ENCODE measurements at regions not wholly inside any gene's neighbourhood (a gene's known extent, or its start where the extent isn't known, plus 50 kb on each side); places are given as distances from the start of the nearest gene placed in this dataset.

GRCh38 chr2:56718413-56718812, 534.6 kb downstream of the CCDC85A start:
- no peak for DNase-seq
- no peaks in the 10 kb centered on the region for H3K27me3 ChIP-seq (ENCODE audit: control insufficient read depth, insufficient read depth, low read length)
- no peaks in the 10 kb centered on the region for H3K4me1 ChIP-seq (ENCODE audit: control insufficient read depth in 2 of 3, insufficient read depth in 2 of 3, low read depth in 1 of 3, low read length in 3 of 3)
- TF ChIP-seq, protein P1, sequence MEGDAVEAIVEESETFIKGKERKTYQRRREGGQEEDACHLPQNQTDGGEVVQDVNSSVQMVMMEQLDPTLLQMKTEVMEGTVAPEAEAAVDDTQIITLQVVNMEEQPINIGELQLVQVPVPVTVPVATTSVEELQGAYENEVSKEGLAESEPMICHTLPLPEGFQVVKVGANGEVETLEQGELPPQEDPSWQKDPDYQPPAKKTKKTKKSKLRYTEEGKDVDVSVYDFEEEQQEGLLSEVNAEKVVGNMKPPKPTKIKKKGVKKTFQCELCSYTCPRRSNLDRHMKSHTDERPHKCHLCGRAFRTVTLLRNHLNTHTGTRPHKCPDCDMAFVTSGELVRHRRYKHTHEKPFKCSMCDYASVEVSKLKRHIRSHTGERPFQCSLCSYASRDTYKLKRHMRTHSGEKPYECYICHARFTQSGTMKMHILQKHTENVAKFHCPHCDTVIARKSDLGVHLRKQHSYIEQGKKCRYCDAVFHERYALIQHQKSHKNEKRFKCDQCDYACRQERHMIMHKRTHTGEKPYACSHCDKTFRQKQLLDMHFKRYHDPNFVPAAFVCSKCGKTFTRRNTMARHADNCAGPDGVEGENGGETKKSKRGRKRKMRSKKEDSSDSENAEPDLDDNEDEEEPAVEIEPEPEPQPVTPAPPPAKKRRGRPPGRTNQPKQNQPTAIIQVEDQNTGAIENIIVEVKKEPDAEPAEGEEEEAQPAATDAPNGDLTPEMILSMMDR (IDR thresholded peaks at IDR 0.05; ENCODE audit: borderline replicate concordance, extremely low read depth, insufficient read depth) = no peak
- FAIRE-seq = no peak
- no peaks in the 10 kb centered on the region for H3K9me3 ChIP-seq (ENCODE audit: control insufficient read depth in 2 of 3, insufficient read depth in 1 of 3, low read length in 3 of 3)
- H3K27ac ChIP-seq (ENCODE audit: low read depth in 2 of 2, low read length in 2 of 2) = no peak overlapping the region
- H3K4me3 ChIP-seq (ENCODE audit: low read length in 3 of 3) = no peak overlapping the region
- intact Hi-C loops (cut with DNase I) = no loop called here
- no peak overlapping the region for H3K9ac ChIP-seq (ENCODE audit: low read length in 3 of 3)
- H3K36me3 ChIP-seq (ENCODE audit: control insufficient read depth in 2 of 3, insufficient read depth in 3 of 3, low read length in 3 of 3) = no peaks in the 10 kb centered on the region

- TF ChIP-seq, protein P1 (IDR thresholded peaks at IDR 0.05; ENCODE audit: borderline replicate concordance, extremely low read depth, insufficient read depth) = no peak
- Histone ChIP-seq H3K36me3 (ENCODE audit: control insufficient read depth in 2 of 3, insufficient read depth in 3 of 3, low read length in 3 of 3) (no peaks in the 10 kb centered on the region), H3K27me3 (ENCODE audit: control insufficient read depth, insufficient read depth, low read length) (no peaks in the 10 kb centered on the region), H3K27ac (ENCODE audit: low read depth in 2 of 2, low read length in 2 of 2) (no peak overlapping the region), H3K9me3 (ENCODE audit: control insufficient read depth in 2 of 3, insufficient read depth in 1 of 3, low read length in 3 of 3) (peaks cover 0 to 10% (median 0%) of the 10 kb centered on the region in 3 donors), H3K9ac (ENCODE audit: low read length in 3 of 3) (no peak overlapping the region), H3K4me1 (ENCODE audit: control insufficient read depth in 2 of 3, insufficient read depth in 2 of 3, low read depth in 1 of 3, low read length in 3 of 3) (no peaks in the 10 kb centered on the region), H3K4me3 (ENCODE audit: low read length in 3 of 3) (no peak overlapping the region)
- FAIRE-seq = no peak
- no peak for DNase-seq
- intact Hi-C loops (cut with DNase I) = no loop called here
Observed at GRCh38 chr2:56729212-56729611, 545.4 kb downstream of the CCDC85A start.

GRCh38 chr2:56732946-56733345, 549.2 kb downstream of the CCDC85A start:
- no peak overlapping the region for H3K27ac ChIP-seq (ENCODE audit: low read depth in 2 of 2, low read length in 2 of 2)
- H3K27me3 ChIP-seq (ENCODE audit: control insufficient read depth, insufficient read depth, low read length) = no peaks in the 10 kb centered on the region
- TF ChIP-seq, protein P1 (IDR thresholded peaks at IDR 0.05; ENCODE audit: borderline replicate concordance, extremely low read depth, insufficient read depth) = no peak
- H3K4me3 ChIP-seq (ENCODE audit: low read length in 3 of 3) = no peak overlapping the region
- H3K9me3 ChIP-seq (ENCODE audit: control insufficient read depth in 2 of 3, insufficient read depth in 1 of 3, low read length in 3 of 3) = peaks cover 0 to 9% (median 0%) of the 10 kb centered on the region in 3 donors
- no peaks in the 10 kb centered on the region for H3K36me3 ChIP-seq (ENCODE audit: control insufficient read depth in 2 of 3, insufficient read depth in 3 of 3, low read length in 3 of 3)
- no peak overlapping the region for H3K9ac ChIP-seq (ENCODE audit: low read length in 3 of 3)
- intact Hi-C loops (cut with DNase I) = no loop called here
- no peaks in the 10 kb centered on the region for H3K4me1 ChIP-seq (ENCODE audit: control insufficient read depth in 2 of 3, insufficient read depth in 2 of 3, low read depth in 1 of 3, low read length in 3 of 3)
- DNase-seq = no peak
- FAIRE-seq = no peak

DNA sequence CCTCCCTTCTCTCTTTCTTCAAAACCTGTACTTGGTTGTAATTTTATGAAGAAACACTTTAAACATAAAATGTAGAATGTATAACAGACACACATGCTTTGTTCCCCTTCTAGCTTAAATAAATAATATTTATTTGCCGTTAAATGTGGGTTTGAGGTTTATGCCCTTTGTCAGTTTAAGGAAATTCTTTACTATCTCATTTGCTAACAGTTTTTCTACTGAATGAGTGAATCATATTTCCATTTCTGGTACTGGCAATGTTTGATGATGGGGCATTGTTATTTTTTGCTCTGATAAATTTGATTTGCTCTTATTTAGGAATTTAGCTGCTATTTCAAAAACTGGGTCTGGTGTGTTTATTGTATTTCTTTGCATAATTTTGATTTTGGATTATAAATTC, 555.6 kb downstream of the CCDC85A start:
- DNase-seq (no peak), FAIRE-seq (no peak)
- H3K4me1 ChIP-seq (ENCODE audit: control insufficient read depth in 2 of 3, insufficient read depth in 2 of 3, low read depth in 1 of 3, low read length in 3 of 3) = no peaks in the 10 kb centered on the region
- TF ChIP-seq, protein P1 (IDR thresholded peaks at IDR 0.05; ENCODE audit: borderline replicate concordance, extremely low read depth, insufficient read depth) = no peak
- peaks cover 0 to 9% (median 0%) of the 10 kb centered on the region in 3 donors for H3K9me3 ChIP-seq (ENCODE audit: control insufficient read depth in 2 of 3, insufficient read depth in 1 of 3, low read length in 3 of 3)
- no peak overlapping the region for H3K4me3 ChIP-seq (ENCODE audit: low read length in 3 of 3)
- intact Hi-C loops (cut with DNase I) = no loop called here
- no peak overlapping the region for H3K9ac ChIP-seq (ENCODE audit: low read length in 3 of 3)
- no peak overlapping the region for H3K27ac ChIP-seq (ENCODE audit: low read depth in 2 of 2, low read length in 2 of 2)
- no peaks in the 10 kb centered on the region for H3K27me3 ChIP-seq (ENCODE audit: control insufficient read depth, insufficient read depth, low read length)
- H3K36me3 ChIP-seq (ENCODE audit: control insufficient read depth in 2 of 3, insufficient read depth in 3 of 3, low read length in 3 of 3) = no peaks in the 10 kb centered on the region

Data from kidney (tissue), 13 donors.